ENCODE measurements at regions not wholly inside any gene's neighbourhood (a gene's known extent, or its start where the extent isn't known, plus 50 kb on each side); places are given as distances from the start of the nearest gene placed in this dataset.

DNA sequence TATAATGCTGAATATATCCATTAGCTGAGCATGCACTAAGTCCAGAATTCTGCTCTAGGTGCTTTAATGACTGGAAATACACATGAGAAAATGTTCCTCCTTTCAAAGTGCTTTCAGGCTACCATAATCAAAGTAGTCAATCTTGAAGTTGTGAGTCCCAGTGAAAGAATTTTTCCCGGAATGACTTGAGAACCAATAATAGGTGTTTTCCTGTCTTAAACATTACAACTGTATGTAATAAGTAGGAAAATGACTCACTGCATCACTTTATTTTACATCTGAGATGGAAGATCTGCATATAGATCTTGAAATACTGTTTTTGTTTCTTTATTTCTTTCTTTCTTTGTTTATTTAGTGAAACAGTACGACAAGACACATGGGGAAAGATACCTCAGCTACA, 437.4 kb upstream of the JAG1 start:
- intact Hi-C loops (cut with DNase I): no loop called here
- no peak overlapping the region for H3K27ac ChIP-seq
- H3K4me3 ChIP-seq: no peak overlapping the region
- no peaks in the 10 kb centered on the region for H3K36me3 ChIP-seq
- no peak for DNase-seq
- H3K4me1 ChIP-seq: no peaks in the 10 kb centered on the region
- 85 to 89% methylated on average over 2 of the region's 2 CpGs for whole genome bisulfite sequencing, 2 donors
- H3K27me3 ChIP-seq: no peaks in the 10 kb centered on the region
- TF ChIP-seq EP300 (IDR thresholded peaks at IDR 0.05): no peak
- TF ChIP-seq POLR2A (IDR thresholded peaks at IDR 0.05): no peak
- TF ChIP-seq POLR2AphosphoS5 (IDR thresholded peaks at IDR 0.05): no peak
- TF ChIP-seq, protein P1, sequence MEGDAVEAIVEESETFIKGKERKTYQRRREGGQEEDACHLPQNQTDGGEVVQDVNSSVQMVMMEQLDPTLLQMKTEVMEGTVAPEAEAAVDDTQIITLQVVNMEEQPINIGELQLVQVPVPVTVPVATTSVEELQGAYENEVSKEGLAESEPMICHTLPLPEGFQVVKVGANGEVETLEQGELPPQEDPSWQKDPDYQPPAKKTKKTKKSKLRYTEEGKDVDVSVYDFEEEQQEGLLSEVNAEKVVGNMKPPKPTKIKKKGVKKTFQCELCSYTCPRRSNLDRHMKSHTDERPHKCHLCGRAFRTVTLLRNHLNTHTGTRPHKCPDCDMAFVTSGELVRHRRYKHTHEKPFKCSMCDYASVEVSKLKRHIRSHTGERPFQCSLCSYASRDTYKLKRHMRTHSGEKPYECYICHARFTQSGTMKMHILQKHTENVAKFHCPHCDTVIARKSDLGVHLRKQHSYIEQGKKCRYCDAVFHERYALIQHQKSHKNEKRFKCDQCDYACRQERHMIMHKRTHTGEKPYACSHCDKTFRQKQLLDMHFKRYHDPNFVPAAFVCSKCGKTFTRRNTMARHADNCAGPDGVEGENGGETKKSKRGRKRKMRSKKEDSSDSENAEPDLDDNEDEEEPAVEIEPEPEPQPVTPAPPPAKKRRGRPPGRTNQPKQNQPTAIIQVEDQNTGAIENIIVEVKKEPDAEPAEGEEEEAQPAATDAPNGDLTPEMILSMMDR (IDR thresholded peaks at IDR 0.05): no peak
- H3K9me3 ChIP-seq: no peaks in the 10 kb centered on the region

DNA sequence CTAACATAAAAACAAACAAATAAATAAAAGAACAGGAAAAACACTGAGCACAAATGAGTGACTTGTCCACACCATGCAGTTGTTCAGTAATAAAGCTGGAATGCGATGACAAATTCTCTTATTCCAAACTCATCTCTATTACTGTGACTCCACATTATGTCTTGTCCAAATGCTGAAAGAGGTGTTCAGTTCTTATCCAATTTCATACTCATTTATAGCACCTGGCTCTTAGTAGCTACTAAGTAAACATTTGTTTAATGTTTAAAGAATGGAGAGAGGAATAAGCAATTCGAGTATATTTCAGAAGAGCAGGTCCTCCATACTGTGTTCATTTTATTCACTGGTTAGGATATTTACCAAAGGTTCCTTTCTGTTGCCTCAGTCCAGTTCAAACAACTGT, 439.0 kb upstream of the JAG1 start:
- Histone ChIP-seq H3K36me3 (no peaks in the 10 kb centered on the region), H3K4me1 (no peaks in the 10 kb centered on the region), H3K4me3 (no peak overlapping the region), H3K27me3 (no peaks in the 10 kb centered on the region), H3K9me3 (no peaks in the 10 kb centered on the region), H3K27ac (no peak overlapping the region)
- no peak for DNase-seq
- WGBS, 2 donors: 40 to 76% methylated on average over 2 of the region's 2 CpGs
- TF ChIP-seq POLR2AphosphoS5 (IDR thresholded peaks at IDR 0.05): no peak
- TF ChIP-seq, protein P1 (IDR thresholded peaks at IDR 0.05): no peak
- TF ChIP-seq POLR2A (IDR thresholded peaks at IDR 0.05): no peak
- no peak for TF ChIP-seq EP300 (IDR thresholded peaks at IDR 0.05)
- intact Hi-C loops (cut with DNase I): no loop called here

DNA sequence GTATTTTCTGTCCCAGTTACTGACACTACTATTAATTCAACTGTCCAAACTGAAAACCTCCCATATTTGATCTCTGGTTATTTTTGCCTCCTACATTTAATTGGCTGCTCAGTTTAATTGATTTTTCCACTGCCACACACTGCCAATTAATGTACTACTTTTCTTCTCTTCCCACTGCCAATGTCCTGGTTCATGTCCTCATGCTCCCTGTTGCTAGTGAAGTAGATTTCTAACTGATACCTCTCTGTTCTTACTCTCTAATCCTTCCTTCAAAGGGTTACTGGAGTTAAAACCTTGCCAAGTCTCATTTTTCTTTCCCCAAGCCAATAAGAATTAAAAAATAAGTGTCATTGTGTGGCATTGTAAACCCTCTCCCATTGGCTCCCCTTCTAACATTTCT, 440.6 kb upstream of the JAG1 start:
- no peak for DNase-seq
- Histone ChIP-seq H3K27me3 (no peaks in the 10 kb centered on the region), H3K27ac (no peak overlapping the region), H3K36me3 (no peaks in the 10 kb centered on the region), H3K9me3 (no peaks in the 10 kb centered on the region), H3K4me1 (no peaks in the 10 kb centered on the region), H3K4me3 (no peak overlapping the region)
- TF ChIP-seq POLR2AphosphoS5 (IDR thresholded peaks at IDR 0.05): no peak
- no peak for TF ChIP-seq EP300 (IDR thresholded peaks at IDR 0.05)
- no peak for TF ChIP-seq POLR2A (IDR thresholded peaks at IDR 0.05)
- TF ChIP-seq, protein P1 (IDR thresholded peaks at IDR 0.05): no peak
- intact Hi-C loops (cut with DNase I): no loop called here

DNA sequence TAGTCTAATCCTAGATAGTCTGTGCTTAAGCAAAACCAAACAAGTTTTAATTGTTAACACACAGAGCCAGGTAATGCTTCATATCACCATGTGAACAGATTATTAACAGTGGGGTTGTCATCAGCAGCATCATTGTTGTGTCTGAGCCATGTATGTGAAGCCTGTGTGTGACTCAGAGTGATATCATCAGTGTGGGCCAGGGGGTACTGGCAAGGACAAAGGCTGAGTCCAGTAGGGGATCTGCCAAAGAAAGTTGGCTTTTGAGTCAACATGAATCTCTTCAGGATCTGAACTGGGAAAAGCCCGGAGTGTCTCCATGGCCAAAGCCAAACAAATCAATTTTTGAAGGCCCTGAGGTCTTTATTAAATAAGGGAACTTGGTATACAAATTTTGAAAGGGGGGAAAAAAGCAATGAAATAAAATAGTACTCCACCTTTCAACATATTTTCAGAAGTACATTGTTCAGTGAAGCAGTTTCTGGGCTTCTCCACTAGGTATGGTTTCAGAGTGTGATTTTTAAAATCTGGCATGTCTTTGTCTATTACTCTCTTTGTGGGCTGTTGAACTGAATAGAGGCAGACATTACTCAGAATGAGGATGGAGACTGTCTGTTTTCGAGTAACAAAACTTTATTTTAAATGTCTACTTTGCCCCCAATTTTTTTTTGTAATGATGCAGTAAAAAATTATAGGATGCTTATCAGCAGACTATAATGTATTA, 444.2 kb upstream of the JAG1 start:
- no peaks in the 10 kb centered on the region for H3K27me3 ChIP-seq
- H3K9me3 ChIP-seq: no peaks in the 10 kb centered on the region
- H3K4me1 ChIP-seq: no peaks in the 10 kb centered on the region
- H3K4me3 ChIP-seq: no peak overlapping the region
- intact Hi-C loops (cut with DNase I): no loop called here
- no peak for DNase-seq
- TF ChIP-seq EP300 (IDR thresholded peaks at IDR 0.05): no peak
- TF ChIP-seq, protein P1 (IDR thresholded peaks at IDR 0.05): no peak
- no peak for TF ChIP-seq POLR2AphosphoS5 (IDR thresholded peaks at IDR 0.05)
- no peak for TF ChIP-seq POLR2A (IDR thresholded peaks at IDR 0.05)
- no peak overlapping the region for H3K27ac ChIP-seq
- 83 to 84% methylated on average over 2 of the region's 2 CpGs for WGBS, 2 donors
- H3K36me3 ChIP-seq: no peaks in the 10 kb centered on the region

All from sigmoid colon (tissue), 6 donors.